GM21360 (cell line): ENCODE measurements at regions not wholly inside any gene's neighbourhood (a gene's known extent, or its start where the extent isn't known, plus 50 kb on each side); places are given as distances from the start of the nearest gene placed in this dataset.
"Not testable (repeated sequence)": the region's sequence is repeated elsewhere in the genome, so short reads cannot be mapped to it uniquely, and the experiment has no call there.

Experiments
- ATAC-seq: cut with Tn5 transposase; IDR thresholded peaks from one replicate; pipeline ENCODE4 v1.9.1; 2021; ENCODE audit warnings: mild to moderate bottlenecking, moderate library complexity; ENCODE audit not compliant: unreplicated experiment

- ATAC-seq: no peak
Observed at GRCh38 chr6:167392631-167393316, 67.9 kb downstream of the TTLL2 start.

- no peak for ATAC-seq
Observed at GRCh38 chr6:167393731-167394130, 68.8 kb downstream of the TTLL2 start.

- ATAC-seq: no peak
Observed at GRCh38 chr6:167394339-167394738, 69.5 kb downstream of the TTLL2 start.

GRCh38 chr6:167394820-167395219, 69.9 kb downstream of the TTLL2 start:
- ATAC-seq: no peak

- no peak for ATAC-seq
Observed at GRCh38 chr6:167396068-167396658, 71.3 kb downstream of the TTLL2 start.

GRCh38 chr6:167396659-167397490, 72.0 kb downstream of the TTLL2 start:
- ATAC-seq: no peak

GRCh38 chr6:167397712-167398111, 72.8 kb downstream of the TTLL2 start:
- no peak for ATAC-seq

- ATAC-seq: no peak
Observed at GRCh38 chr6:167398214-167399050, 73.5 kb downstream of the TTLL2 start.

GRCh38 chr6:167399051-167399387, 74.1 kb downstream of the TTLL2 start:
- ATAC-seq: no peak

- no peak for ATAC-seq
Observed at GRCh38 chr6:167399599-167399998, 74.7 kb downstream of the TTLL2 start.

- ATAC-seq: no peak
Observed at GRCh38 chr6:167400482-167401138, 75.7 kb downstream of the TTLL2 start.

- ATAC-seq: no peak
Observed at GRCh38 chr6:167401525-167402194, 76.8 kb downstream of the TTLL2 start.

- no peak for ATAC-seq
Observed at GRCh38 chr6:167402195-167402686, 77.4 kb downstream of the TTLL2 start.

GRCh38 chr6:167403427-167403826, 78.5 kb downstream of the TTLL2 start:
- no peak for ATAC-seq

- no peak for ATAC-seq
Observed at GRCh38 chr6:167404385-167405049, 79.6 kb downstream of the TTLL2 start.

- ATAC-seq: no peak
Observed at GRCh38 chr6:167405778-167406532, 81.1 kb downstream of the TTLL2 start.

- not testable (repeated sequence) for ATAC-seq
Observed at GRCh38 chr6:167406533-167407238, 81.8 kb downstream of the TTLL2 start.
